ENCODE measurements at regions not wholly inside any gene's neighbourhood (a gene's known extent, or its start where the extent isn't known, plus 50 kb on each side); places are given as distances from the start of the nearest gene placed in this dataset.

GRCh38 chr12:130026608-130027176, 122.9 kb upstream of the TMEM132D start:
- Mint-ChIP-seq H3K9me3 (no peaks in the 10 kb centered on the region), H3K27ac (no peak overlapping the region), H3K27me3 (ENCODE audit: low read depth) (peaks cover 29% of the 10 kb centered on the region), H3K4me3 (no peak overlapping the region), H3K36me3 (ENCODE audit: low read depth) (no peaks in the 10 kb centered on the region), H3K4me1 (ENCODE audit: low read depth) (no peaks in the 10 kb centered on the region)
- peak; percentile 71 for DNase-seq
- CTCF ChIA-PET, result interaction anchor here (0.7 to 4.0 kb wide), 10 partner anchors 10 to 725 kb away, joined by 3 to 18 read pairs (median 4); no protein-coding TSS in a partner anchor
- intact Hi-C loops (cut with micrococcal nuclease), result no loop called here

GRCh38 chr12:130027798-130028197, 124.0 kb upstream of the TMEM132D start:
- H3K9me3 Mint-ChIP-seq, result no peaks in the 10 kb centered on the region
- H3K4me3 Mint-ChIP-seq, result no peak overlapping the region
- peaks cover 34% of the 10 kb centered on the region for H3K27me3 Mint-ChIP-seq (ENCODE audit: low read depth)
- DNase-seq, result no peak
- no peak overlapping the region for H3K27ac Mint-ChIP-seq
- H3K36me3 Mint-ChIP-seq (ENCODE audit: low read depth), result no peaks in the 10 kb centered on the region
- CTCF ChIA-PET, result interaction anchor here (1.6 to 1.7 kb wide), 3 partner anchors 11 to 77 kb away, joined by 3 to 5 read pairs (median 5); no protein-coding TSS in a partner anchor
- H3K4me1 Mint-ChIP-seq (ENCODE audit: low read depth), result no peaks in the 10 kb centered on the region
- intact Hi-C loops (cut with micrococcal nuclease), result no loop called here

GRCh38 chr12:130029151-130029550, 125.3 kb upstream of the TMEM132D start:
- H3K9me3 Mint-ChIP-seq, result no peaks in the 10 kb centered on the region
- intact Hi-C loops (cut with micrococcal nuclease), result no loop called here
- H3K27ac Mint-ChIP-seq, result no peak overlapping the region
- H3K27me3 Mint-ChIP-seq (ENCODE audit: low read depth), result peaks cover 42% of the 10 kb centered on the region
- H3K4me1 Mint-ChIP-seq (ENCODE audit: low read depth), result no peaks in the 10 kb centered on the region
- H3K36me3 Mint-ChIP-seq (ENCODE audit: low read depth), result no peaks in the 10 kb centered on the region
- DNase-seq, result no peak
- no peak overlapping the region for H3K4me3 Mint-ChIP-seq
- CTCF ChIA-PET, result no interaction called here

DNA sequence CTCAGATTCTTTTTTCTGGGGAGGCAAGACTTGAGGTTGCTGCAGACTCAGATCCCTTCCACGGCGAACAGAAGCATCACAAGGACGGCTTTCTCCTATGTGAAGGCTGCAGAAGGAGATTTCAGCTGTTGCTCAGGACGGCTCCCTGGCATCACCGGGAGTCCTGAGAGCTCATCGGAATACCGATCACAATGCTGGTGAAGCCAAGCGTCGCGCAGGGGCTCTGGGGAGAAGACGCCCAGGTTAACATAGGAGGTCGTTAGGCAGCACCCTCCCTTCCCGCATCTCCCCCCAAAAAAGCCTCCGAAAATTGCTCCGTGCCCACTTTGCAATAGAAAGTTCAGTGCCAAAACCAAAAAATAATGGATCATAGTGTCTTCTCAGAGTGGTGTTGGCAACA, 127.2 kb upstream of the TMEM132D start:
- no peak for DNase-seq
- Mint-ChIP-seq H3K36me3 (ENCODE audit: low read depth) (no peaks in the 10 kb centered on the region), H3K4me1 (ENCODE audit: low read depth) (no peaks in the 10 kb centered on the region), H3K9me3 (no peaks in the 10 kb centered on the region), H3K27me3 (ENCODE audit: low read depth) (peaks cover 58% of the 10 kb centered on the region), H3K27ac (no peak overlapping the region), H3K4me3 (no peak overlapping the region)
- intact Hi-C loops (cut with micrococcal nuclease), result no loop called here
- CTCF ChIA-PET, result interaction anchor here (1.0 to 1.5 kb wide), 3 partner anchors 10 to 88 kb away, joined by 3 to 4 read pairs (median 3); no protein-coding TSS in a partner anchor

GRCh38 chr12:130031571-130032189, 127.9 kb upstream of the TMEM132D start:
- intact Hi-C loops (cut with micrococcal nuclease), result no loop called here
- H3K4me3 Mint-ChIP-seq, result no peak overlapping the region
- CTCF ChIA-PET, result interaction anchor here (0.6 to 1.5 kb wide), 8 partner anchors 11 to 716 kb away, joined by 3 to 5 read pairs (median 3); no protein-coding TSS in a partner anchor

DNA sequence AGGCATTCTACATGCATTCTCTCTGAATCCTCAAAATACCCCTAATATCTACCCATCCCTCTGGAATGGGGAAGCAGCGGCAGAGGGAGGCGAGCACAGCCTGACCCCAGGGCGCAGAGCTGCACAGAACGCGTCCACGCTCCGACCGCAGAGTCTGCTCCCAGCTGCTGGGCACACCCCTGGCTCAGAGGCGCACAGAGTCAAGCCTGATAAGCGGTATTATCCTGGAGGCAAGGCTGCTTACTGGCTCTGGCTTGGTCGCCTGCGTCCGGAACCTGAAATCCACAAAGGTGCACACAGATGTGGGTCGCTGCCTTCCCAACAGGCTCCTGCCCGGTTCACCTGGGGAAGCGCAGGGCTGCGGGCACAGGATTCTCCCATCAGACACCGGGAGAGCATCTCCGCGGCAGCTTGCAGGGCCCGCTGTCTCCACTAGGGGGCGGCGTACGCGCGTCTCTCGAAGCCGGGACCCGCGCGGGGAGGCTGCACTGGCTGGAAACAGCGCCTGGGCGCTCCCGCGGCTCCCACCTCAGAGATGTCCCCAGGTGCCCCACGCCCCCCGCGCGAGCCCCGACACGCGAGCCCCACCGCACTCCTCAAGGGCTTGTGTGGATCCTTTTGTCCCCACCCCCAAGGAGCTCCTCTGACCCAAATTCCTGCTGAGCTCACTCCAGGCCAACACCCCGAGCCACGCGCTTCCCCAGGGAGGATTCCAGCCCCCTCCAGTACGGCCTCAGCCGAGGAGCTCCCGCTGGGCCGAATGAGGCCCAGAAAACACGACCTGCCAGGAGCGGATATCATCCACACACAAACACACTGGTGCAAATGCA, 120.1 kb upstream of the FZD10 start:
- H3K4me1 Mint-ChIP-seq (ENCODE audit: low read depth), result no peaks in the 10 kb centered on the region
- peaks cover 65% of the 10 kb centered on the region for H3K27me3 Mint-ChIP-seq (ENCODE audit: low read depth)
- no peaks in the 10 kb centered on the region for H3K36me3 Mint-ChIP-seq (ENCODE audit: low read depth)
- intact Hi-C loops (cut with micrococcal nuclease), result loop anchor here (1.0 to 10.0 kb wide), 2 partner anchors 123 to 293 kb away; partner anchors contain the start of gene FZD10
- H3K27ac Mint-ChIP-seq, result no peak overlapping the region
- peak; percentile 77 for DNase-seq
- H3K4me3 Mint-ChIP-seq, result no peak overlapping the region
- CTCF ChIA-PET, result interaction anchor here (0.6 to 1.7 kb wide), 14 partner anchors 9 to 778 kb away, joined by 3 to 10 read pairs (median 4); no protein-coding TSS in a partner anchor
- peaks cover 6% of the 10 kb centered on the region for H3K9me3 Mint-ChIP-seq

More at GRCh38 chr12:130031571-130032189, 127.9 kb upstream of the TMEM132D start:
- Mint-ChIP-seq H3K36me3 (ENCODE audit: low read depth) (no peaks in the 10 kb centered on the region), H3K27ac (no peak overlapping the region), H3K27me3 (ENCODE audit: low read depth) (peaks cover 57% of the 10 kb centered on the region), H3K9me3 (no peaks in the 10 kb centered on the region), H3K4me1 (ENCODE audit: low read depth) (no peaks in the 10 kb centered on the region)
- peak; percentile 81 for DNase-seq

- DNase-seq, result no peak
- Mint-ChIP-seq H3K36me3 (ENCODE audit: low read depth) (no peaks in the 10 kb centered on the region), H3K9me3 (peaks cover 6% of the 10 kb centered on the region), H3K4me1 (ENCODE audit: low read depth) (peaks cover 8% of the 10 kb centered on the region), H3K27me3 (ENCODE audit: low read depth) (peaks cover 55% of the 10 kb centered on the region), H3K27ac (no peak overlapping the region), H3K4me3 (no peak overlapping the region)
- intact Hi-C loops (cut with micrococcal nuclease), result loop anchor here (10.0 kb wide), 1 partner anchor 121 kb away; the partner anchor contains the start of gene FZD10
- CTCF ChIA-PET, result interaction anchor here (0.6 to 1.4 kb wide), 3 partner anchors 23 to 131 kb away, joined by 3 read pairs; no protein-coding TSS in a partner anchor
Observed at GRCh38 chr12:130043685-130044406, 118.4 kb upstream of the FZD10 start.

DNA sequence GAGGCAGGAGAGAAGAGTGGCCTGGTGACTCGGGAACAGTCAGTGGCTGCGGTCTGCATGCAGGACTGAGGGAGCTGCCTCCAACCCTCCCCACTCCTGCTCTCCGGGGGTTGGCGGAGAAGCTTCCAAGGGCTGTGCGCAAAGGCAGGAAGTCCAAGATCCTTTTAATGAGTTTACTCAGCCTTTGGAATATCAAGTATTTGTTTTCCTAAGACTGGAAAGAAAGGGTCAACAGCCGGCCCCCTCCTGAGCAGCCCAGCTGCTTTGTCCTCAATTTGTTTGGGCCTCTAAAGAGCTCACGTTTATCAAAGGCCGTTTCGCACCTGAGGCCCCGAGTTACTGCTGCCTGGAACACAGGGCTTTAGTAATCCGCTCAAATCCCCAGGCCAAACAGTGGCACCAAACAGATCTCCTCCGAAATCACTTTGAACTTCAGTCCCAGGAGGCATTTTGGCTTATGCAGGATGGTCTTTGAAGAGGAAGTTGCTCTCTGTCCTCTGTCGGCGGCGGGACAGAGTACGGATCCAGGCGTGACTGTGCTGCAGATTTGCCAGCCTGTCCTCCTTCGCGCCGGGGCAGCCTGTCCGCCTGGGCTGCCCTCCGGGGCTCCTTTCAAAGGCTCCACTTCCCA, 117.2 kb upstream of the FZD10 start:
- Mint-ChIP-seq H3K9me3 (peaks cover 6% of the 10 kb centered on the region), H3K36me3 (ENCODE audit: low read depth) (no peaks in the 10 kb centered on the region), H3K27me3 (ENCODE audit: low read depth) (peaks cover 50% of the 10 kb centered on the region), H3K4me3 (no peak overlapping the region), H3K27ac (no peak overlapping the region), H3K4me1 (ENCODE audit: low read depth) (peaks cover 8% of the 10 kb centered on the region)
- CTCF ChIA-PET, result interaction anchor here (1.2 to 1.4 kb wide), 2 partner anchors 22 to 290 kb away, joined by 3 to 5 read pairs; no protein-coding TSS in a partner anchor
- intact Hi-C loops (cut with micrococcal nuclease), result loop anchor here (5.0 to 10.0 kb wide), 2 partner anchors 120 to 772 kb away; partner anchors contain the start of gene FZD10
- DNase-seq, result no peak

- Mint-ChIP-seq H3K36me3 (ENCODE audit: low read depth) (no peaks in the 10 kb centered on the region), H3K4me1 (ENCODE audit: low read depth) (peaks cover 12% of the 10 kb centered on the region), H3K4me3 (no peak overlapping the region), H3K27me3 (ENCODE audit: low read depth) (peaks cover 33% of the 10 kb centered on the region), H3K27ac (no peak overlapping the region), H3K9me3 (no peaks in the 10 kb centered on the region)
- no peak for DNase-seq
- intact Hi-C loops (cut with micrococcal nuclease), result loop anchor here (5.0 to 10.0 kb wide), 2 partner anchors 115 to 768 kb away; partner anchors contain the start of gene FZD10
- CTCF ChIA-PET, result interaction anchor here (0.5 to 3.8 kb wide), 5 partner anchors 37 to 698 kb away, joined by 3 to 16 read pairs (median 7); no protein-coding TSS in a partner anchor
Observed at GRCh38 chr12:130049666-130050065, 112.6 kb upstream of the FZD10 start.

- no peak for DNase-seq
- Mint-ChIP-seq H3K9me3 (peaks cover 6% of the 10 kb centered on the region), H3K36me3 (ENCODE audit: low read depth) (peaks cover 2% of the 10 kb centered on the region), H3K27ac (no peak overlapping the region), H3K27me3 (ENCODE audit: low read depth) (peaks cover 17% of the 10 kb centered on the region), H3K4me3 (no peak overlapping the region), H3K4me1 (ENCODE audit: low read depth) (peaks cover 12% of the 10 kb centered on the region)
- intact Hi-C loops (cut with micrococcal nuclease), result no loop called here
- CTCF ChIA-PET, result interaction anchor here (1.9 kb wide), 1 partner anchor 10 kb away, joined by 6 read pairs; no protein-coding TSS in a partner anchor
Observed at GRCh38 chr12:130051900-130052299, 110.4 kb upstream of the FZD10 start.

GRCh38 chr12:130053651-130054069, 108.6 kb upstream of the FZD10 start:
- no peak overlapping the region for H3K27ac Mint-ChIP-seq
- intact Hi-C loops (cut with micrococcal nuclease), result no loop called here
- no peak for DNase-seq
- peaks cover 6% of the 10 kb centered on the region for H3K9me3 Mint-ChIP-seq
- H3K36me3 Mint-ChIP-seq (ENCODE audit: low read depth), result peaks cover 2% of the 10 kb centered on the region
- peaks cover 17% of the 10 kb centered on the region for H3K27me3 Mint-ChIP-seq (ENCODE audit: low read depth)
- peaks cover 4% of the 10 kb centered on the region for H3K4me1 Mint-ChIP-seq (ENCODE audit: low read depth)
- no peak overlapping the region for H3K4me3 Mint-ChIP-seq
- CTCF ChIA-PET, result interaction anchor here (0.6 kb wide), 1 partner anchor 1408 kb away, joined by 3 read pairs; no protein-coding TSS in a partner anchor
